ENCODE measurements at regions not wholly inside any gene's neighbourhood (a gene's known extent, or its start where the extent isn't known, plus 50 kb on each side); places are given as distances from the start of the nearest gene placed in this dataset.

- no peak for TF ChIP-seq EZH2 (IDR thresholded peaks at IDR 0.05; ENCODE audit: borderline replicate concordance, low read length)
- TF ChIP-seq, protein P1, sequence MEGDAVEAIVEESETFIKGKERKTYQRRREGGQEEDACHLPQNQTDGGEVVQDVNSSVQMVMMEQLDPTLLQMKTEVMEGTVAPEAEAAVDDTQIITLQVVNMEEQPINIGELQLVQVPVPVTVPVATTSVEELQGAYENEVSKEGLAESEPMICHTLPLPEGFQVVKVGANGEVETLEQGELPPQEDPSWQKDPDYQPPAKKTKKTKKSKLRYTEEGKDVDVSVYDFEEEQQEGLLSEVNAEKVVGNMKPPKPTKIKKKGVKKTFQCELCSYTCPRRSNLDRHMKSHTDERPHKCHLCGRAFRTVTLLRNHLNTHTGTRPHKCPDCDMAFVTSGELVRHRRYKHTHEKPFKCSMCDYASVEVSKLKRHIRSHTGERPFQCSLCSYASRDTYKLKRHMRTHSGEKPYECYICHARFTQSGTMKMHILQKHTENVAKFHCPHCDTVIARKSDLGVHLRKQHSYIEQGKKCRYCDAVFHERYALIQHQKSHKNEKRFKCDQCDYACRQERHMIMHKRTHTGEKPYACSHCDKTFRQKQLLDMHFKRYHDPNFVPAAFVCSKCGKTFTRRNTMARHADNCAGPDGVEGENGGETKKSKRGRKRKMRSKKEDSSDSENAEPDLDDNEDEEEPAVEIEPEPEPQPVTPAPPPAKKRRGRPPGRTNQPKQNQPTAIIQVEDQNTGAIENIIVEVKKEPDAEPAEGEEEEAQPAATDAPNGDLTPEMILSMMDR (conservative IDR thresholded peaks at IDR 0.05 in 1 of 2, IDR thresholded peaks at IDR 0.05 in 1 of 2; ENCODE audit: extremely low read depth in 1 of 2, insufficient read depth in 1 of 2, low read depth in 1 of 2, low read length in 2 of 2), result no peak
Measured at GRCh38 chr5:16378762-16379161, 86.8 kb downstream of the ZNF622 start.

Measured in mammary epithelial cell (primary cell).